Natural killer cell treated with Interleukin-12 subunit alpha and Interleukin-12 subunit beta and Interleukin-15 and Interleukin-18, amount 100 ng/mL, for 72 hours (primary cell): ENCODE measurements at regions not wholly inside any gene's neighbourhood (a gene's known extent, or its start where the extent isn't known, plus 50 kb on each side); places are given as distances from the start of the nearest gene placed in this dataset.
"Not testable (repeated sequence)": the region's sequence is repeated elsewhere in the genome, so short reads cannot be mapped to it uniquely, and the experiment has no call there.

ENCODE experiments used
- ATAC-seq, 2 donors: fragments of 150-1000 bp; cut with Tn5 transposase in 1 of 2; sonication (Bioruptor Pico), chemical (Tn5 transposase) in 1 of 2; 2 replicates each; pipeline ENCODE4 v1.10.0; 2021
- DNase-seq: peaks from one replicate; pipeline ENCODE4 v3.0.0; 2022; ENCODE audit warnings: low spot score
- H3K27ac Mint-ChIP-seq, 2 donors: 1 replicate in 1 of 2; 2 replicates in 1 of 2; pipeline ENCODE4 v1.8.0; 2022; ENCODE audit warnings: mixed read lengths in 2 of 2, mild to moderate bottlenecking in 1 of 2, moderate library complexity in 1 of 2
- H3K27me3 Mint-ChIP-seq, 2 donors: 1 replicate in 1 of 2; 2 replicates in 1 of 2; pipeline ENCODE4 v1.8.0; 2022; ENCODE audit warnings: mixed read lengths in 2 of 2
- H3K36me3 Mint-ChIP-seq: one replicate; pipeline ENCODE4 v1.8.0; 2022; ENCODE audit warnings: mixed read lengths
- H3K4me1 Mint-ChIP-seq, 2 donors: 1 replicate in 1 of 2; 2 replicates in 1 of 2; pipeline ENCODE4 v1.8.0; 2022; ENCODE audit warnings: low read depth in 2 of 2, mixed read lengths in 2 of 2, mild to moderate bottlenecking in 1 of 2
- H3K4me3 Mint-ChIP-seq: one replicate; pipeline ENCODE4 v1.8.0; 2022; ENCODE audit warnings: mixed read lengths
- H3K9me3 Mint-ChIP-seq: 2 replicates; pipeline ENCODE4 v1.8.0; 2022; ENCODE audit warnings: mixed read lengths

- Mint-ChIP-seq H3K27me3 (peaks cover 14 to 25% of the 10 kb centered on the region in 2 donors), H3K27ac (no peak overlapping the region), H3K4me3 (no peak overlapping the region), H3K9me3 (no peaks in the 10 kb centered on the region), H3K36me3 (no peaks in the 10 kb centered on the region), H3K4me1 (no peaks in the 10 kb centered on the region)
- no peak for DNase-seq
- no peak for ATAC-seq
These were observed 124.1 kb upstream of the WDR1 start for GRCh38 chr4:10240691-10241090.

GRCh38 chr4:10239982-10240654, 123.5 kb upstream of the WDR1 start:
- H3K27ac Mint-ChIP-seq = no peak overlapping the region
- ATAC-seq (no peak), DNase-seq (no peak)
- H3K36me3 Mint-ChIP-seq = no peaks in the 10 kb centered on the region
- no peaks in the 10 kb centered on the region for H3K9me3 Mint-ChIP-seq
- no peaks in the 10 kb centered on the region for H3K4me1 Mint-ChIP-seq
- H3K4me3 Mint-ChIP-seq = no peak overlapping the region
- peaks cover 12 to 19% of the 10 kb centered on the region in 2 donors for H3K27me3 Mint-ChIP-seq

- Mint-ChIP-seq H3K36me3 (no peaks in the 10 kb centered on the region), H3K27ac (no peak overlapping the region), H3K4me3 (no peak overlapping the region), H3K4me1 (no peaks in the 10 kb centered on the region), H3K9me3 (no peaks in the 10 kb centered on the region), H3K27me3 (peaks cover 10 to 22% of the 10 kb centered on the region in 2 donors)
- ATAC-seq (no peak), DNase-seq (no peak)
These were observed 120.5 kb upstream of the WDR1 start for GRCh38 chr4:10237131-10237530.

- ATAC-seq = no peak
- no peak overlapping the region for H3K27ac Mint-ChIP-seq
- no peaks in the 10 kb centered on the region for H3K9me3 Mint-ChIP-seq
- H3K36me3 Mint-ChIP-seq = no peaks in the 10 kb centered on the region
- no peaks in the 10 kb centered on the region for H3K4me1 Mint-ChIP-seq
- H3K4me3 Mint-ChIP-seq = no peak overlapping the region
- no peak for DNase-seq
- H3K27me3 Mint-ChIP-seq = peaks cover 8% of the 10 kb centered on the region in 2 donors
These were observed 115.5 kb upstream of the WDR1 start for GRCh38 chr4:10232114-10232513.

DNA sequence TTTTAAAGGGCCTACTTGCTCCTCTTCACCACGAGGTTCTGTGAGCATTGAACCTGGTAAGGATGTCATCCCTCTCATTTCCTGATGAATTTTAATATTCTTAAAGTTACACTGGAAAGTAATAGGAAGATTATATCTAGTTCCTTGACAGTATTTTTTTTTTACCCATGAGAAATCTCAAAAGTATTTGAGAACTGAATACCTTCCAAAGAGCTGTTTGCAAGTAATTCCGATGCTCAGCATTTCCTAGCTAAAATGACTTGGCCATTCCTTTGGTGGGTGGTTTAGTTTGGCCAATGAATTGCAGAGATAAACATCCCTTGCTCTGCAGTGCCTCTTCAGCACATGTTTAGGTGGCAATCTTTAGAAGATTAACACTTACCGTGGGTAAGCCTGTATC, 110.2 kb upstream of the WDR1 start:
- no peak overlapping the region for H3K27ac Mint-ChIP-seq
- H3K27me3 Mint-ChIP-seq = no peaks in the 10 kb centered on the region
- no peaks in the 10 kb centered on the region for H3K9me3 Mint-ChIP-seq
- no peak for ATAC-seq
- no peak for DNase-seq
- no peak overlapping the region for H3K4me3 Mint-ChIP-seq
- no peaks in the 10 kb centered on the region for H3K36me3 Mint-ChIP-seq
- no peaks in the 10 kb centered on the region for H3K4me1 Mint-ChIP-seq

DNA sequence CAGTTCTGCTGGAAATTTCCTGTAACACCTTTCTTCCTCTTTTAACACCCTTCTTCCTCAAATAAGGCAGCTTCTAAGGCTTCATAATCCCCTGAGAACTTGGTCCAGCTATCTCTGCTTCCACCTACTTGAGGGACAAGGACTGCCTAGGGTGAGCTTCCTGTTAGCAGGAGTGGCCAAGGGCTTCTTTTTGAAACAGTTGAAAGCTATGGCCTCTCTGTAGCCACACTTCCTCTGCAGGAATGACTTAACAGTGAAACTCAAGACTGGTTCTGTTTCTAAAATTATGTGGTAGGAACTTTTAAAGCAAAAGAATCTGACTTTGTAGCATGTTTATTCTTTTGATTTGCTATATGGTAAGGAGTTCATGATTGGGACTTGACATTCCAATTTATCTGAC, 108.5 kb upstream of the WDR1 start:
- H3K4me3 Mint-ChIP-seq = no peak overlapping the region
- no peaks in the 10 kb centered on the region for H3K9me3 Mint-ChIP-seq
- no peaks in the 10 kb centered on the region for H3K4me1 Mint-ChIP-seq
- H3K27ac Mint-ChIP-seq = no peak overlapping the region
- DNase-seq (no peak), ATAC-seq (no peak)
- no peaks in the 10 kb centered on the region for H3K27me3 Mint-ChIP-seq
- no peaks in the 10 kb centered on the region for H3K36me3 Mint-ChIP-seq

GRCh38 chr4:10223782-10224181, 107.2 kb upstream of the WDR1 start:
- Mint-ChIP-seq H3K4me3 (no peak overlapping the region), H3K27ac (no peak overlapping the region), H3K4me1 (no peaks in the 10 kb centered on the region), H3K27me3 (no peaks in the 10 kb centered on the region), H3K36me3 (no peaks in the 10 kb centered on the region), H3K9me3 (no peaks in the 10 kb centered on the region)
- DNase-seq (no peak), ATAC-seq (no peak)

GRCh38 chr4:10213481-10213880, 96.9 kb upstream of the WDR1 start:
- not testable (repeated sequence) for H3K27ac Mint-ChIP-seq, ATAC-seq, H3K4me1 Mint-ChIP-seq, H3K4me3 Mint-ChIP-seq, H3K27me3 Mint-ChIP-seq, H3K36me3 Mint-ChIP-seq, H3K9me3 Mint-ChIP-seq, DNase-seq

GRCh38 chr4:10212901-10213300, 96.3 kb upstream of the WDR1 start:
- ATAC-seq (no peak), DNase-seq (no peak)
- H3K4me1 Mint-ChIP-seq = no peaks in the 10 kb centered on the region
- H3K36me3 Mint-ChIP-seq = no peaks in the 10 kb centered on the region
- H3K4me3 Mint-ChIP-seq = no peak overlapping the region
- no peaks in the 10 kb centered on the region for H3K9me3 Mint-ChIP-seq
- H3K27me3 Mint-ChIP-seq = peaks cover 0 to 2% of the 10 kb centered on the region in 2 donors
- H3K27ac Mint-ChIP-seq = no peak overlapping the region

- ATAC-seq = no peak
- Mint-ChIP-seq H3K36me3 (no peaks in the 10 kb centered on the region), H3K4me1 (no peaks in the 10 kb centered on the region), H3K9me3 (no peaks in the 10 kb centered on the region), H3K27me3 (peaks cover 0 to 2% of the 10 kb centered on the region in 2 donors), H3K4me3 (no peak overlapping the region), H3K27ac (no peak overlapping the region)
- no peak for DNase-seq
These were observed 95.8 kb upstream of the WDR1 start for GRCh38 chr4:10212400-10212799.

DNA sequence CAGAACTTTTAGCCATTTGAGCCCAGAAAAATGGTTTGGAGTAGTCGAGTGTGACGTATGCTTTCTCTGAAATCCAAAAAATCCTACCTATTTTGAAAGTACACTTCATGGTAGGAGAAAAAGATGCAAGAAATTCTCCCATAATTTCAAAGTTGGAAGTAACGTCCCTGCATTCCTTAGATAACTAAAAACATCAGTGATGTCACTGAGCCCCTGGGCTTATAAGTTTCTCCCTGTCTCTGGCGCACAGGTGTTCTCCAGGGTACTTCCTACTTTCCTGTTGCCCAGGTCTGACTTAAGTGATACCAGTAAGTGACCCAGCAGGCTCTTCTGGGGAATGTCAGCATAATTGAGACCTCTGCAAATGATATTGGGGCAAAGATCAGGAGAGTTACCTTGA, 90.5 kb upstream of the WDR1 start:
- H3K36me3 Mint-ChIP-seq = no peaks in the 10 kb centered on the region
- no peaks in the 10 kb centered on the region for H3K4me1 Mint-ChIP-seq
- no peak overlapping the region for H3K4me3 Mint-ChIP-seq
- no peak for DNase-seq
- no peak for ATAC-seq
- no peak overlapping the region for H3K27ac Mint-ChIP-seq
- no peaks in the 10 kb centered on the region for H3K9me3 Mint-ChIP-seq
- peaks cover 5 to 15% of the 10 kb centered on the region in 2 donors for H3K27me3 Mint-ChIP-seq

DNA sequence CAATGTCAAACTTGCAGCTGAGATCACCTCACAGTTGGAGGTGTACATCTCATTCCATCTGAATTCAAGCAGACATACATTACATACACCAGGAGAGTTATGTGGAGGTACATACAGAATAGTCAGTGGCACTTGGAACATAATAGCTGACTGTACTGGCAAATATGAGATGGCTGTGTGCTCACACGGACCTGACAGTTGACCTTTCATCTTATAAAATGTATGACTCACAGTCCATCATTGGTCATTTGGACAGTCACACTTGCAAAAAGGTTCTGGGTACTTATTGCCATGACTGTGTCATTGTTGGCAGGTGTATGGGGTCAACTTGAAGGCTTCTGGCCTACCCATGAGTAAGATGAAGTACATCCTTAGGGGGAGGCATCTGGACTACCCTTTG, 88.6 kb upstream of the WDR1 start:
- DNase-seq (no peak), ATAC-seq (no peak)
- Mint-ChIP-seq H3K4me3 (no peak overlapping the region), H3K36me3 (no peaks in the 10 kb centered on the region), H3K27me3 (peaks cover 3 to 15% of the 10 kb centered on the region in 2 donors), H3K27ac (no peak overlapping the region), H3K9me3 (no peaks in the 10 kb centered on the region), H3K4me1 (no peaks in the 10 kb centered on the region)

GRCh38 chr4:10204401-10205058, 87.9 kb upstream of the WDR1 start:
- Mint-ChIP-seq H3K4me3 (no peak overlapping the region), H3K36me3 (no peaks in the 10 kb centered on the region), H3K9me3 (no peaks in the 10 kb centered on the region), H3K27me3 (peaks cover 3 to 15% of the 10 kb centered on the region in 2 donors), H3K27ac (no peak overlapping the region), H3K4me1 (no peaks in the 10 kb centered on the region)
- ATAC-seq (no peak), DNase-seq (no peak)

DNA sequence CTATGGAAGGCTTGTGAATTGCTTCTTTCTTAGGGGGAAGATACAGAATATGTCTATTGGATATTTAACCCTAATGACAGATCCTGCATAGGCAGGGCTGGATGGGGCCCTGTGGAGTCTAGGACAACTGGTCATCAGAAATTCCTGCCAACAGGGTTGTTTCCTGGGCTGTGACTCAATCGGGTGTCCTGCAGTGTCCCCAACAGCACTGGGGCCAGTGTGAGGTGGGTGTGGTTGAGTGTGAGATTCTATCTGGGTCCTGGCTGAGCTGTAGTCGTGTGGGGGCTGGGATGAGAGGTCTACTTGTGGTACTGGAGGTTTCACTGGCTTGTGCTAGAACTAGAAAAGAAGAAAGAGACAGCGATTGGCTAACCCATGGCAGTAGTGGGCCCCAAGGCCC, 87.3 kb upstream of the WDR1 start:
- no peak for DNase-seq
- Mint-ChIP-seq H3K27ac (no peak overlapping the region), H3K36me3 (no peaks in the 10 kb centered on the region), H3K4me1 (no peaks in the 10 kb centered on the region), H3K9me3 (no peaks in the 10 kb centered on the region), H3K27me3 (peaks cover 4 to 15% of the 10 kb centered on the region in 2 donors), H3K4me3 (no peak overlapping the region)
- ATAC-seq = no peak
